ENCODE measurements at regions not wholly inside any gene's neighbourhood (a gene's known extent, or its start where the extent isn't known, plus 50 kb on each side); places are given as distances from the start of the nearest gene placed in this dataset.

DNA sequence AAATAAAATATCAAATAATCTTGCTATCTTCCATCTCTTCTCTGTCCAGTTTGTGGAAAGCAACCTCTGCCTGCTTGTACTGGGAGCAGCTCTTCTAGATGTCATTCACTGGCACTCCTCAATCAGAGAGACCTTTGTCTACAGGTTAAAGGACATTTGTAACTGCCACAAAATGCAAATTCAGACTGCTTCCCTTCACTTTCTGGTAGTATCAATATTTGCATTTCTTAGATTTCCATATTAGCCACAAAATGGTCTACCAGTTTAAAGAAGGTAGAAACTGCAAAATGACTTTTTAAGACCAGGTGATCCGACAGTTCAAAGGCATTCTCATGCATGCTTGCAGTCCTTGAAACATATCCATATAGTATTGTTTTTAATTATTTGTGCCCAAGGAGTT is 51.7 kb upstream of the RCN1 start:
- no peak for DNase-seq (ENCODE audit: low read depth)

DNA sequence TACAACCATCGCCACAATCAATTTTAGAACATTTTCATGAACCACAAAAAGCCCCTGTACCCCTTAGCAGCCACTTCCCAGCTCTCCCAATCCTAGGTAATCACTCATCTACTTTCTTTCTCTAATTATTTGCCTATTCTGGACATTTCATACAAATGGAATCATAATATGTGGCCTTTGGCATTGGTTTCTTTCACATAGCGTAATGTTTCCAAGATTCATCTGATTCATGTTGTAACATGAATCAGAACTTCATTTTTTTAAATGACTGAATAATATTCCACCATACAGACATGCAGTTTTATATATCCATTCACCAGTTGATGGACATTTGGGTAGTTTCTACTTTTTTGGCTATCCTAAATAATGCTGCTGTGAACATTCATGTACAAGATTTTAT is 56.2 kb upstream of the RCN1 start:
- no peak for DNase-seq (ENCODE audit: low read depth)

DNA sequence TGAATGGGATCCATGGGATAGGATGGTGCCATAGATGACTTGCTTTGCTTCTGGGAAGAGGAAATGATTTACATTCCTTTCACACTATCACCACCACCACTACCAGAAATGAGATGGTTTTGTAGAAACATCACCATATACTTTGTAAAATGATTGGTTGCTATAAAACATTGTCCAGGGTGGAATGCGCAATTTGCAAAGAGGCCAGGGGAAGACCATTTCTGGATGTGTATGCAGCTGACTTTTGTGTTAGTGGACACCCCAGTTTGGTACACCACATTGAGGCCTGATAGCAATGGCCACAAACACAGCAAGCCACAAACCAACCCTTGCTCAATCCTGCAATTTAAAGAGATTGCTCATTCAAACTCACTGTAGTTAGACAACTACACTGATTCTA is 56.7 kb upstream of the RCN1 start:
- no peak for DNase-seq (ENCODE audit: low read depth)

DNA sequence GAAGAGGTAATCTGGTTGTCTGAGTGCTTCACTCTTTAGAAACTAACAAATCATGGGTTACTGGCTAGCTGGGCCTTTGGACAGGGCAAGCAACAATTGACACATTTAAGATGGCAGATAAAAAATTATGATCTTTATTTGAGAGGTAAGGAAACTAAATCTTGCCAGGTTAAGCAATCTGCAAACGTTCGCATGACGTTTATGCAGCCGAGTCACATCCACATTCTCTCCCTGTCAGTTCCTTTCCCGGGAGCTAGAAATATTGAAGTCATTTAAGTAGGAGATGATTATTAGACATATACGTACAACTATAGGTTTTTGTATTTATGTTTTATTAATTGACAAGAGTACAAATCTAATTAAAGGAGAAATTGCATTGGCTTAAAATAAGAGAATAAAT is 57.4 kb upstream of the RCN1 start:
- no peak for DNase-seq (ENCODE audit: low read depth)

DNA sequence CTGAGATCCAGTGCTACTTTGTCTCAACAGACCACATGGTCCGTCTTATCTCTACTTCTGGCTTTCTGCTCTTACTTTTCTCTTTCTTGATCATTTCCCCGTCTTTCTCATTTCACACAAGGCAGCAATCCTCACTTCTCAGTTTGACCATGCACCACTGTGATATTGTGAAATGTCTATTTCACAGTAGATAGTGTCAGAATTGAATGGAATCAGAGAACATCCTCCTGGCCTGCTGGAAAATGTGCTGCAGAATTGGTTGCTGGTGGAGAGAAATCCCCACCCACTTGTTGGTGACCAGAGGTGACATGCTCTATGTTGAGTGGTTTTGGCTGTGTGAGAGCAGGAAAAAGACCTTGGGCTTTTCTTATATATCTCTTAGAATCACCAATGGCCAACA is 57.8 kb upstream of the RCN1 start:
- DNase-seq (ENCODE audit: low read depth): no peak

DNA sequence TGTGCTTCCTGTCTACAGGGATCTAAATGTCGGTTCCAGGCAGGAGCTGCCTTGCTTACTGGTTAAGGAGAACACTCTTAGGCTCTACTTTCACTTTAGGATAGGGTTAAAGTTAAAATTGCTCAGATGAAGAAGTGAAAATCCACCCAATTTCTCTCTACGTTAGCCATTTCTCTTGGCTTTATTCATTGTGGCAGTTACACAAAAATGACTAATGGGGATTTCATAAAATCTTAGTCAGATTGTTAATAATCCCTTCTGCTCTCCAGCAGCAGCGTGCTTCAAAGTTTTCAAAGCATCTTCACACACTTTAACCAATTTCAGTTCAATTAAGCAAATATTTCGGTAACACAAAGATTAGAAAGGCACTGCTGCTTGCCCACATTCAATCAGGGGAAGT is 58.4 kb upstream of the RCN1 start:
- DNase-seq (ENCODE audit: low read depth): no peak

DNA sequence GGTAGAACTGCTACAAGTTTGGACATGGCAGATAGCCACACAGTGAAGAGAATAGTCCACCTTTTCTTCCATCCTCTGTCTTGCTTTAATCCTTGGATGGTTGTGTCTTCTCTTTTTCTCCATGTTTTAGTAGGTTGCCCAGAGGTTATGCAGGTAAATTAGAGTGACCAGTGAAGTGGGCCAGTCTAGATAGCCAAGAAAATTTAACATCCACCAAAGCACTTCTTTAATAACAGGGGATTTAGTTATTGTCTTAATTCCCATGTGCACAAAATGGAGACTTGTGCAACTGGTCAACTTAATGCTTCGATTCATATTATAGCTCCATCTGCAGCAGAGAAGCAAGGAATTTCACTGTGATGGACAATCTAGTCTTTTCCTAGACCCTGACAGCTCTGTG is 58.8 kb upstream of the RCN1 start:
- DNase-seq (ENCODE audit: low read depth): no peak

DNA sequence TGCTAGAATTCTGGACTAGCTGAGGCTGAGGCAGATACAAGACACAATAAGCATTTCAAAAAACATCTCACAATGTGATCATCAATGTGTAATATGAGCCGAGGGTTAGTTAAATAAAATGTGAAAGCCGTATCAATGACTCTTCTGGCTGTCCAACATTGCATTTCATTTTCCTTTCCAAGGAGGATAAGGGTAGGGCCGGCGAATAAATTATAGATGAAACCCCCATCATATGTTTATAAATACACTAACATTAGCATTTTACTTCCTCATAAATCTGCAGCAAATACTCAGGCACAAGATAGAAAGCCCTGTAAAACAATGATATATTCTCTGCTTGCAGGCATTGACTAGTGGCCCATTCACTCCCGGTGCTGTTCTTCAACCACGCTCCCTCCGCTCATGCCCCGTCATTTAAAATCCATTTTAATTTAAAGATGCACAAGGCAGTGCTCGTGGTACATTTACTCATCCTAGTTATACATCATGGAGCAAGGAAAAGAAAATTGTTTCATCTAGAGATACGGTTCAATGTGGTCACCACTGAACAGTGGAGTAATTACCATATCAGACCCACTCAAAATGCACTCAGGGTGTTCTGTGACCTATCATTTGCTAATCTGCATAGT is 59.9 kb upstream of the RCN1 start:
- no peak for DNase-seq (ENCODE audit: low read depth)

DNA sequence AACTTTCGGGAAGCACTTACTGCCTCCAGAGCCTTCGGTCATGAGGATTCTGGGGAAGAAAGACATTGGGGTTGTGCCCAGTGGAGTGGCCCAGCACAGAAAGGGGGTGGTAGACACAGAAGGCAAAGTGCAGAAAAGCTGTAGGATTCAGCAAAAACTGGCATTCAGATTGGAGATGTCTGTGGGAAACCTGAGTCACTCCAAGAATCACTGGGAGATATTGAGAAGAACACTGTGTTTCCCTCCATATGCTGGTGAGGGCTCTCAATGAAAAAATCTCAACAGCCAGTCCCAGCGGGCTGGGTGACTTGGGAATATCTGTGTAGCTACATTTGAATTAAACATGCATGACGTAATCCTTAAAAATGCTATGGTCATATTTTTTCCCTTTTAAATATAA is 61.2 kb upstream of the RCN1 start:
- DNase-seq (ENCODE audit: low read depth): no peak

DNA sequence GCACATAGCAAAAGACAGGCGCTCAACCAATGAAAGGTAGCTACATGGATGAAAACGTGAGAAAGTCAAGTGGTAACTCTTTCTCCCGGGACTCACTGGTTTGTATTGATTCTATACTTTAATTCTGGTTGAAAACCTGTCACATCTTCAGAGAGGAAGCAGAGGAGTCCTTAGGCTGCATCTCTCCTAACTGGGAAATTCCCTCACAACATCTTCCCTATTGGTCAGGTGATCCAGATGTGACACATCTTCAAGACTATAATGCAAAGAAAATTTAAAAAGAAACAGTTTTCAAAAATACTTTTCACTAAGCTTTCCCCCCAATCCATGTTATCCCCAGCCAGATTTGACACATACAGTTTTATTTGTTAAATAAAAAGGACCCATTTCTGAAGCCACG is 62.7 kb upstream of the RCN1 start:
- DNase-seq (ENCODE audit: low read depth): no peak

DNA sequence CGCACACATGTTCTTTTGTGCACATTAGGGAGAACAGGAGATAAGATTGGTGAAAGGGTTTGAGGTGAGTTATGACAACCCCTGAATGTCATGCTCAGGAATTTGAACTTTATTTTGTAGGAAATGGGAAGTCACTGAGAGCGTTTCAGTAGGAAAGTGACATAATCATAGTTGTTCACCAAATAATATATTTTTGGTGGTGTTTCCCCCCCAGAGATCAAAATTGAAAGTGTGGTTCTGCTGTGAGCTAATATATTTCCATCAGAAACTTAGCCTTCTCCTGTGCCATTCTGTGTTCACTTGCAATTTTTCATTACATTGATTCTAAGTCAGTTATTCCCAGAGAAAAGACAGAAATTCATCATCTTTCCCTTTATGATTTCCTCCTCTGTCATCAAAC is 64.1 kb upstream of the RCN1 start:
- DNase-seq (ENCODE audit: low read depth): no peak

DNA sequence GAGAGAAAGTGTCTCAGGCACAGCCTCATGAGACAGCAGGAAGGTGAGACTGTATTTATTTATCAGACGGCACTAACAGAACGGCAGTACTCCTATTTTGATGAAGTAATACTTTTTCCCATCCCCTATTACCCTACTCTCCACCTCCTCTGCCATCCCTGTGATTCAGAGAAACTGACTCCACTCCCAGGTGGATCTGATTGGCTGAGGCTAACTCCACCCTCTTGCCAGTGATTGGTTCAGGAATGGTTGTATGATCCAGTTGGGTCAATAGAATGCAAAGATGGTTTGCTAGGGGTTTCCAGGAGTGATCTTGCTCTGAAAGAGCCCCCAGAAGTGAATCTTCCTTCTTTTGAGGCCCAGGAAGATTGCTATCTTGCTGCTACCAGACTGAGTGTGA is 65.9 kb upstream of the RCN1 start:
- DNase-seq (ENCODE audit: low read depth): no peak

DNA sequence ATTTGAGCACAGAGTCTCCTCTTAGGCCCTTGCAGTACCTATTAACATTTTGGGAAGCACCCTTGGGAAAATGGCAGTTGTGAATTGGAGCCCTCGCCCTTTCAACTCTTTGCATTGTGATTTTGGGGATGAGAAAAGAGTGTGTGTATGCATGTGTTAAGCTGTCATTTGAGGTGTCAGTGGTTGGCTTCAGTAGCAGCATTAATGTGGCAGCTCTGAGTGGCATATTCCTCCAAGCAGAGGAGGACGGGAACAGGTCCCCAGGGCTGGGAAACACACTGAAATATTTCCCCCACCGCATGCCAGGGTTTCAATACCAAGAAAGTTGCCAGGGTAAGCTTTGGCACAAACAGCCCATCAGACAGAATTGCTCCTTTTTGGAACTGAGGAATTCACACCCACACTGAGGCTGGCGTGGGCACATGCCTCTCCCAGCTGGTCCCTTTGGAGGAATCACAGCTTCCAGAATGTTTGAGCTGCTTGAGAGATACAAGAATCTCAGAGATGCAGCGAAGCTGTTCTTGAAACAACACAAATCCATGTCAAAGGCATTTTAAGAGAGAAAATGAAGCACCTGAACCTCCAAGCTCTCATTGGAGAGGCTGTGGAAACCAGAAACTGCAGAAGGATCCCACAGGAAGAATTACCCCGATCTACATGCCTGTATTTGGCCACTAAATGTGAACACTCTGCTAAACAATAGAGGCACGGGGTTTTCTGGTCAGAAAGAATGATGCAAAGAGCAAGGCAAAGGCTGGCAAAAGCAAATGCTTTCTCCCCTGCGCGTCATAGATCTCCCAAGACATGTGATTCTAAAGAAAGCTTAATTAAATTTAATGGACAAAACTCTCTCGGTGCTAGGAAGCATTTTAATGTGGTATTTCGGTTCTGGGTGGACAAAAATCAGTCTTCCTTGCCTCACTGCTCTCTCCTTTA is 67.2 kb upstream of the RCN1 start:
- no peak for DNase-seq (ENCODE audit: low read depth)

DNA sequence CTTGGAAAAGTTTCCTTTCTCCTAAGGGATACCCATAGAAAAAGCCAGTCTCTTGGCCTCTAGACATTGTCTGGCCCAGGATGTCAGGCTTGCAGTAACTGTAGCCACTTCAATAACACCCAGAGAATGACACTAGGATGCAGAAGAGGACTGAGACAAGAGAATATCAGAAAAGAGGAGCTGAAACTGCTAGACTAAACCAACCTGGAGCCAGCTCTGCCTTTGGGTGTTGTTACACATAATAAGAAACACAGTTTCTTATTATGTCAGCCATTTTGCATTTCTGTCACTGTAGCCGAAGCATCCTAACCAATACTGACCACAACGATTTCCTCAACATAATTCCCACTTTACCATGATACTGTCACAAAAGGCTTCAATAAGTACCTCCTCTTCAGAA is 72.2 kb upstream of the RCN1 start:
- DNase-seq (ENCODE audit: low read depth): no peak

DNA sequence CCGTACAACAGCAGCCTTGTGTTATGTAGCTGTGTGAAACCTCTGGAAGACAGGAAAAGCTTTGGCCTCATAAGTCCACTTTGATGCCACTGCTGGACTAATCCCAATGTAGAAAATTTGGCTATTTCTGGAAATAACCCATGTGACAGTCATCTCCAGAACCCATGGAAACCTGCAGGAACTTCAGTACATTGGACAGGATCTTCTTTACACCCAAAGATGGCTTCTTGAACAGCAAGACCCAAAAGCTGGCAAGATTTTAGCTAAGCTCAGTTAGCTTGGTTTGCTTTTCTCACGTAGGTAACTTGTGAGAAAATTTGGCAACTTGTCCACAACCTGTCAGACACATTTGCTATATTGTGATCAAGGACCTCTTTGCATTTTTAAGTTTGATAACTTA is 74.8 kb upstream of the RCN1 start:
- DNase-seq (ENCODE audit: low read depth): no peak

DNA sequence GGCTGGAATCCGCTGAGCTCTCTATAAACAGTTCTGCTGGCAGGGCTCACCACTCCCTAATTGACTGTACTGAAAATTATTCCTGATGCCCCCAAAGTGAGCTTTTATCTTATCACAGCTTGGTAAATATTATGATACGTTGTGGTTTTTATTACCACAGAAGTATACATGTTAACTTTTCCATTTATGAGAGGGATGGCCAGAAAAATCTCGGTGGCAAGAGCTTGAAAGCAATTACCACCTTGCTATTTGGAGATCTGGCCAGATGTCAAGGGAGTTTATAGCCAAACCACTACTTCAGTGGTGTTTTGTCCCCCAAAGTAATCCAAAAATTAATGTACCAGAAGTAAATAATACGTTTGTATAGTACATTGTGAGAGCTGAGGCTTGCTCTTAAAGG is 75.4 kb upstream of the RCN1 start:
- DNase-seq (ENCODE audit: low read depth): no peak

DNA sequence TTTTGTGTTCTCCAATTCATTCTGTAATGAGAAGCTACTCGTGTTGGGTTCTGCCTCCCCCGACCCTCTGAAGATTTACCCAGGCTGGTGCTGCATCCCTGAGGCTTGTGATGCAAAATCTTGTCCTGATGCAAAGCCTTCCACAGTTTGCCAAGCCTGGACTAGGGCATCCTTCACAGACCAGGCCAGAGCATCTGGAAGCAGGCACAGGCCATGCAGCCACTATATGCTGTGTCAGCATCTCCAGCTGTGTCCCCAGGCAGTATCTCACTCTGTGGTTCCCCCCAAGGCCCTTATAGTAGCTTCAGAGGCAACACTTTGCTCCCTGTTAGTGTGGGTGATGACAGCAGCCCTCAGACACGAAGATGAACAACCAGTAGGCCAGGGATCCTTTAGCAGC is 77.3 kb upstream of the RCN1 start:
- no peak for DNase-seq (ENCODE audit: low read depth)

DNA sequence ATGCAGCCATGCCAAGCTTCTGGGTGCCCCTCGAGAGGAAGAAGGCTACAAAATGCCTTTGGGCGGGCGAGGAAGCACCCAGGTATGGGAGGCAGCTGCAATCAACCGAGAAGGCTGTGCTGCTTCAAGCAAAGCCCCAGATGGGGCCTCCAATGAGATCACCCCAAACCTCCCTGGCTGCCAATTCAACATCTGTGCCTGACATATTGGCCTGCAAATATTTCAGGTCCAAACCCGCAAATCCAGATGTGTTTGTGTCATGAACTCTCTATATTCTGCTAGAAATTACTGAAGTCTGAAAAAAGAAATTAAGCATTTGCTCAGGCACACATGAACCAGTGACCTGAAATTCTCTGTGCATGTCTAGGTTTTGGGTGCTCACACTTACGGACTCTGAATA is 78.8 kb upstream of the RCN1 start:
- DNase-seq (ENCODE audit: low read depth): no peak

DNA sequence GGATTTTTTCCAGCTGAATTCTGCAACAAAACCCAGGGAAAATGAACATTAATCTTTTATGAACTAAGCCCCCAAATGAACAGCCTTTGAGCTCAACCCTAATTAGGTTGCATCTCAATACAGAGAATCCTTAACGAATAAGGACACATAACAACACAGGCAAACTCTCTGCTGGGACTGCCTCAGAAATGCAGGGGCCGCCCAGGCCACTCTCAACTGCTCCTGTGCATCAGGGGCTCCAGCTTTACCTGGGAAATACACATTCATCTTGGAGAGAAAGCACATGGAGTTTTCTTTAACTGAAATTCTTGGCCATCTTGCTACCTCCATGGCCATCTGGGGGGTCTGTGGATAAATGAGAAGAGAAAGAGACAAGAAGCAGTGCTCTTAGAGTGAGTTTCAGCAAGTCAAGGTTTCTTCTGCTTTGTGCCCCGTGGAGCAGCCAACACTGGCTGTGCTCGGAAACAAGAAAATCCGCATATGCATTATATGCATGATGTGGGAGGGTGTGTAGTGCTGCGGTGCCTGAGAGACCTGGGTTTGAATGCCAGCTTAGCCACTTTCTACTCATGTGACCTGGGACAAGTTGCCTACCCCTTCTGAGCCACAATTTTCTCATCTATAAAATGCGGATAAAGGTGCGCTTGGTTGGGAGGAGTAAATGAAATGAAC is 81.9 kb upstream of the RCN1 start:
- DNase-seq (ENCODE audit: low read depth): no peak

DNA sequence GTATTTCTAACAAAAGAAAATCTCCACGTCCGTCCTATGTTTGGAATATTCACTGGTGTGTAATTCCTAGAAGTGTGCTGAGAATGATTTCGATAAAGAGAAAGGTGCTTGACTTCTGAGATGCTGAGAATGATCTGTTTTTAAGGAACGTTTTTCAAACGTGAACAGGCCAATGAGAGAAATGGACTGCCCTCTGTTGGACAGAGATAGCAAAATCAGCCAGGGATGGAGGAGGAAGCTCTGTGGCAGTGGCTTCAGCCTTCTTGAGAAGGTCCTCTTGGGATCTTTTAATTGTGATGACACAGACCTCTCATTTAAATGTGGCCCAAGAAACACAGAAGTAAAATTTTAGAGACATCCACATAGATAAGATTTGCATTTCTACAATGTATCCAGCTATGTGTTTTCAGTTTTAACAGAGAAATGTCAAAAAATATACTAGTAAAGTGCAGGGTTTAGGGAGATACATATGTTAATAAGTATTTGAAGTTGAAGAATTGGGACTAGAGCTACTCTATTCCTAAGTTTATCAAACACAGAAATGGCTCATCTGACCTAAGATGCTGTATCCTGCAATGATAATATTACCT is 84.0 kb upstream of the RCN1 start:
- no peak for DNase-seq (ENCODE audit: low read depth)

DNA sequence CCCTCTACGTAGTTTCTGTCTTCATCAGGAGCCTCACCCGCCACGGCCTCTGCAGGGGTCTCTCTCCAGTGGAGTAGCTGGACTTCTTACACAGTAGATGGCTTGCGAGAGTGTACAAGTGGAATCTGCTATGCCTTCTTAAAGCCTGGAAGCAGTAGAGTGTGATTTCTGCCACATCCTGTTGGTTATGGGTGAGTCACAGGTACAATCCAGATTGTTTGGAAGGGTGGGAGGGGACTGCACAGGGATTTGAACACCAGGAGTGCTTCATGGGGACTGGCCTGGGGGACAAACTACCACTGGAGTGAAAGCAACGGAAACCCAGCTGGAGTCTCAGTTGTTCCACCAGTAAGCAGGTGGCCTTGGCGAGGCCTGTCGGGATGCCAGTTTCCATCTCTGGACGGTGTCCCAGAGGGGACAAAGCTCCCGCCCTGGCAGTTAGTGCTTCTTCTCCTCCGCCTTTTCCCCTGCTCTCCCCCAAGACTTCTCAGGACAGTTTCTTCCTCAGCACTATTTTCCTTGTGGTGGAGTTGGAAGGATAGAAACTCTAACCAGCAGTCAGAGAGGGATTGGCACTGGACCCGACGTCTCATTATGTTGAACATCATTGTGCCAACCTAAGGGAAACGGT is 85.0 kb upstream of the RCN1 start:
- DNase-seq (ENCODE audit: low read depth): no peak

DNA sequence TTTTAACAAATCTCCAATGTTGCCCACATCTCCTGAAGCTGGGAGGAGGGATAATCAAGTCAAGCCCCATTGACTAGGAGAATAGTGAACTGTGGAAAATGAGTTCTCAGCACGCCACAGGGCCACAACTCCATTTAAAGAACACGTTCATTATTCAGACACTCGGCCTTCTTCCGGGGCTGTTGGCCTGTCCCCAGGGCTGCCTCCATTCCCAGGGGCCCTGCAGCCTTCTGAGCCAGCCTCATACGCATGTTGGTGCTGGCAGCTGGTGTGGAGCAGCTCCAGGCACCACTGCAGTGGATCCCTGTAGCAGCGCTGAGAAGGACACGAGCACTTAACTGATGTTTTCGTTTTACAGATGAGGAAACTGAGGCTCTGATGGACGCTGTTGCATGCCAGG is 87.5 kb upstream of the RCN1 start:
- no peak for DNase-seq (ENCODE audit: low read depth)

DNA sequence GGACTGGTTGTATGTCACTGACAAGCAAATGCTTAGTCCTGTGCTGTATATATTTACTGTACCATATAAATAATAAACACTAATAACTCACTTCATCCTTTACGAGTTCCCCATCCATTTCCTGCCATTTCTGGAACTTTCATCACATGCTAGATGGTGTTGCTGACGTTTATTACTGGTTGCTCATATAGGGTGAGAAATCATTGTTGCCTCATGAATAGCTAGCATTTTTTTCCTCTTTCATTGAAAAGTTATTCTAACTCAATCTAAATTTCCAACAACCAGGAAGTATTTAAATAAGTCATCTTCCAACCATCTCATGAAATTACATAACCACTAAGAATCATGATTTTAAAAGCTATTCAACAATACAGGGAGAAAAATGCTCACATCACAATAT is 88.6 kb upstream of the RCN1 start:
- DNase-seq (ENCODE audit: low read depth): no peak

Data from activated T-cell treated with anti-CD3 and anti-CD28 coated beads for 1 hour (primary cell).